ENCODE measurements at regions not wholly inside any gene's neighbourhood (a gene's known extent, or its start where the extent isn't known, plus 50 kb on each side); places are given as distances from the start of the nearest gene placed in this dataset.

- TF ChIP-seq, protein P1, sequence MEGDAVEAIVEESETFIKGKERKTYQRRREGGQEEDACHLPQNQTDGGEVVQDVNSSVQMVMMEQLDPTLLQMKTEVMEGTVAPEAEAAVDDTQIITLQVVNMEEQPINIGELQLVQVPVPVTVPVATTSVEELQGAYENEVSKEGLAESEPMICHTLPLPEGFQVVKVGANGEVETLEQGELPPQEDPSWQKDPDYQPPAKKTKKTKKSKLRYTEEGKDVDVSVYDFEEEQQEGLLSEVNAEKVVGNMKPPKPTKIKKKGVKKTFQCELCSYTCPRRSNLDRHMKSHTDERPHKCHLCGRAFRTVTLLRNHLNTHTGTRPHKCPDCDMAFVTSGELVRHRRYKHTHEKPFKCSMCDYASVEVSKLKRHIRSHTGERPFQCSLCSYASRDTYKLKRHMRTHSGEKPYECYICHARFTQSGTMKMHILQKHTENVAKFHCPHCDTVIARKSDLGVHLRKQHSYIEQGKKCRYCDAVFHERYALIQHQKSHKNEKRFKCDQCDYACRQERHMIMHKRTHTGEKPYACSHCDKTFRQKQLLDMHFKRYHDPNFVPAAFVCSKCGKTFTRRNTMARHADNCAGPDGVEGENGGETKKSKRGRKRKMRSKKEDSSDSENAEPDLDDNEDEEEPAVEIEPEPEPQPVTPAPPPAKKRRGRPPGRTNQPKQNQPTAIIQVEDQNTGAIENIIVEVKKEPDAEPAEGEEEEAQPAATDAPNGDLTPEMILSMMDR (IDR thresholded peaks at IDR 0.05 in 4 of 5, conservative IDR thresholded peaks at IDR 0.05 in 1 of 5): no peak
- no peak for TF ChIP-seq POLR2A (IDR thresholded peaks at IDR 0.05)
- Histone ChIP-seq H3K4me1 (no peaks in the 10 kb centered on the region), H3K27me3 (no peaks in the 10 kb centered on the region), H3K27ac (no peak overlapping the region), H3K36me3 (no peaks in the 10 kb centered on the region), H3K4me3 (no peak overlapping the region), H3K9me3 (no peaks in the 10 kb centered on the region)
- DNase-seq (no peak), ATAC-seq (no peak)
- in situ Hi-C loops (cut with MboI; ENCODE audit: low sequenced_read_pairs in 4 of 4) (no loop called here), intact Hi-C loops (cut with DNase I; ENCODE audit: low total_unique reads) (no loop called here)
These were observed 220.7 kb upstream of the WWC1 start for GRCh38 chr5:168070761-168071160.

DNA sequence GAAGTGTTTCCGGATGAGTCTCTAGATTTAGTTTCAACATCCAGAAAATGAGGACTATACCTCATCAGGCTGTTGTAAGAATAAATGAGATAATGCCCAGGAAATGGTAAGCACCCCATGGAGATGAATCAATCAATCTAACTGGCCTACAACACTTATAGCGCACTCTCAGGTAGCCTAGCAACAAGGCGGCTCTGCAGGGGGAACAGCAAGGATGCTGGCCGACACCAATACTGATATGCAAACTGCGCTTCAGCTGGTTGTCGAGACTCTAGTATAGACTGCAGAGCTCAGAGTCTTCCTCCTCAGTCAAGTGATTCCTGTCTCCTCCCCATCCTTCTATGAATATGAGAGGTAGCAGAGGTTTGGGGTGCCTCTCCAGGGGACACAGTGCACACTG lies 218.8 kb upstream of the WWC1 start:
- H3K27me3 ChIP-seq: no peaks in the 10 kb centered on the region
- no peak overlapping the region for H3K4me3 ChIP-seq
- in situ Hi-C loops (cut with MboI; ENCODE audit: low sequenced_read_pairs in 4 of 4) (no loop called here), intact Hi-C loops (cut with DNase I; ENCODE audit: low total_unique reads) (no loop called here)
- TF ChIP-seq, protein P1 (IDR thresholded peaks at IDR 0.05 in 4 of 5, conservative IDR thresholded peaks at IDR 0.05 in 1 of 5): no peak
- no peak for TF ChIP-seq POLR2A (IDR thresholded peaks at IDR 0.05)
- H3K36me3 ChIP-seq: no peaks in the 10 kb centered on the region
- H3K27ac ChIP-seq: no peak overlapping the region
- ATAC-seq (no peak), DNase-seq (no peak)
- no peaks in the 10 kb centered on the region for H3K9me3 ChIP-seq
- no peaks in the 10 kb centered on the region for H3K4me1 ChIP-seq

DNA sequence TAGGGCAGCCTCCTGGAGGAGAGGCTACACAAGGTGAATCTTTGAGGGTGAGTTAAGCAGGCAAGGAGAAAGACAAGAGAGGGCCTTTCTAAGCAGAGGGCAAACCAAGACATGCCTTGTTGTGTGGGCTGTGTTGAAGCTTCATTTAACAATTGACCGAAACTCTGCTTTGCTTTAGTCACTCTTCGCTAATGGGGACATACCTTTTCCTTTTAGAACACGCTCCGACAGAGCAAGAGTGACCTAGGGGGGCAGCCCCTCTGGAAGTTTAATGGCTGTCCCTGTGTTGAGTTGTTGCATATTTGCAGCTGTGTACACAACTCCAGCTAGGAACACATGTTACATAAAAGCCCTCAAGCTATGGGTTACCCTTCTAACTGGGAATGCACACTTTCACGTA lies 218.1 kb upstream of the WWC1 start:
- Histone ChIP-seq H3K36me3 (no peaks in the 10 kb centered on the region), H3K27me3 (no peaks in the 10 kb centered on the region), H3K4me1 (no peaks in the 10 kb centered on the region), H3K27ac (no peak overlapping the region), H3K4me3 (no peak overlapping the region), H3K9me3 (no peaks in the 10 kb centered on the region)
- intact Hi-C loops (cut with DNase I; ENCODE audit: low total_unique reads) (no loop called here), in situ Hi-C loops (cut with MboI; ENCODE audit: low sequenced_read_pairs in 4 of 4) (no loop called here)
- DNase-seq (no peak), ATAC-seq (no peak)
- TF ChIP-seq, protein P1 (IDR thresholded peaks at IDR 0.05 in 4 of 5, conservative IDR thresholded peaks at IDR 0.05 in 1 of 5): no peak
- no peak for TF ChIP-seq POLR2A (IDR thresholded peaks at IDR 0.05)

- Histone ChIP-seq H3K27ac (no peak overlapping the region), H3K36me3 (no peaks in the 10 kb centered on the region), H3K9me3 (no peaks in the 10 kb centered on the region), H3K27me3 (no peaks in the 10 kb centered on the region), H3K4me3 (no peak overlapping the region), H3K4me1 (no peaks in the 10 kb centered on the region)
- ATAC-seq (no peak), DNase-seq (no peak)
- in situ Hi-C loops (cut with MboI; ENCODE audit: low sequenced_read_pairs in 4 of 4): no loop called here
- intact Hi-C loops (cut with DNase I; ENCODE audit: low total_unique reads): no loop called here
- TF ChIP-seq, protein P1 (IDR thresholded peaks at IDR 0.05 in 4 of 5, conservative IDR thresholded peaks at IDR 0.05 in 1 of 5): no peak
- no peak for TF ChIP-seq POLR2A (IDR thresholded peaks at IDR 0.05)
These were observed 217.2 kb upstream of the WWC1 start for GRCh38 chr5:168073991-168074800.

GRCh38 chr5:168075387-168075786 lies 216.1 kb upstream of the WWC1 start:
- H3K27ac ChIP-seq: no peak overlapping the region
- TF ChIP-seq, protein P1 (IDR thresholded peaks at IDR 0.05 in 4 of 5, conservative IDR thresholded peaks at IDR 0.05 in 1 of 5): no peak
- TF ChIP-seq POLR2A (IDR thresholded peaks at IDR 0.05): no peak
- H3K27me3 ChIP-seq: no peaks in the 10 kb centered on the region
- in situ Hi-C loops (cut with MboI; ENCODE audit: low sequenced_read_pairs in 4 of 4) (no loop called here), intact Hi-C loops (cut with DNase I; ENCODE audit: low total_unique reads) (no loop called here)
- no peaks in the 10 kb centered on the region for H3K9me3 ChIP-seq
- H3K4me1 ChIP-seq: no peaks in the 10 kb centered on the region
- no peak for DNase-seq
- no peak overlapping the region for H3K4me3 ChIP-seq
- no peaks in the 10 kb centered on the region for H3K36me3 ChIP-seq
- ATAC-seq: no peak

Data from gastrocnemius medialis (tissue), 4 donors.